ENCODE measurements at regions not wholly inside any gene's neighbourhood (a gene's known extent, or its start where the extent isn't known, plus 50 kb on each side); places are given as distances from the start of the nearest gene placed in this dataset.

DNA sequence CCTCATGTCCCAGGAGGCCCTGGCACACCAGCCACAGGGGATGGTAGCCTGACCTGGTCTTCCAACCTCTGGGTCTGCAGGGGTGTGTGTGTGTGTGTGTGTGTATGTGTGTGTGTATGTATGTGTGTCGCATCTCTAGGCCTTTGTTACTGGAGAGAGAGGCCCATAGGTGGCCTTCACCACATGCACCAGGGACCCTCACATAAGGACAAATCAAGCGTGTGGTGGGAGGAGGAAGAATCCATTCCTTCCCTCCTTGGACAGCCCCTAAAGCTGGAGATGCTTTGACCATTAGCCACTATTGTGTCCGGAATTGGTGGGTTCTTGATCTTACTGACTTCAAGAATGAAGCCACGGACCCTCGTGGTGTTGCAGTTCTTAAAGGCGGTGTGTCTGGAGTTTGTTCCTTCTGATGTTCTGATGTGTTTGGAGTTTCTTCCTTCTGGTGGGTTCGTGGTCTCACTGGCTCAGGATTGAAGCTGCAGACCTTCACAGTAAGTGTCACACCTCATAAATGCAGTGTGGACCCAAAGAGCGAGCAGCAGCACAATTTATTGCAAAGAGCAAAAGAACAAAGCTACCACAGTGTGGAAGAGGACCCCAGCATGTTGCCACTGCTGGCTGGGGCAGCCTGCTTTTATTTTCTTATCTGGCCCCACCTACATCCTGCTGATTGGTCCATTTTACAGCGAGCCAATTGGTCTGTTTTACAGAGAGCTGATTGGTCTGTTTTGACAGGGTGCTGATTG lies 104.1 kb downstream of the DDX1 start:
- TF ChIP-seq CTCF (IDR thresholded peaks at IDR 0.05): no peak
- no peak for TF ChIP-seq EP300 (IDR thresholded peaks at IDR 0.05)
- no peak for TF ChIP-seq POLR2AphosphoS5 (IDR thresholded peaks at IDR 0.05)
